ENCODE measurements at regions not wholly inside any gene's neighbourhood (a gene's known extent, or its start where the extent isn't known, plus 50 kb on each side); places are given as distances from the start of the nearest gene placed in this dataset.

GRCh38 chr14:96617635-96618034 lies 115.5 kb downstream of the PAPOLA start:
- no peak overlapping the region for H2BK12ac ChIP-seq (ENCODE audit: low read depth, low read length)
- H3K4me2 ChIP-seq (ENCODE audit: insufficient read depth in 1 of 2, low read depth in 2 of 2, low read length in 2 of 2): no peak overlapping the region
- H4K20me1 ChIP-seq (replicated peaks in 1 of 2; ENCODE audit: control insufficient read depth in 1 of 2, insufficient read depth in 2 of 2, low read length in 2 of 2): no peaks in the 10 kb centered on the region
- DNase-seq (ENCODE audit: low read depth in 1 of 2, low spot score in 2 of 2) (no peak), FAIRE-seq (no peak)
- no peak overlapping the region for H2BK15ac ChIP-seq (ENCODE audit: low read length)
- no peak overlapping the region for H3K4ac ChIP-seq (replicated peaks; ENCODE audit: insufficient read length, low read depth, low read length)
- H3K23ac ChIP-seq (ENCODE audit: insufficient read length): no peak overlapping the region
- no peak overlapping the region for H2BK5ac ChIP-seq (ENCODE audit: low read depth, low read length)
- ChIA-PET CTCF (ENCODE audit: partially characterized antibody) (interaction anchor here (1.0 kb wide), 2 partner anchors 28 to 30 kb away, joined by 3 to 4 read pairs; no protein-coding TSS in a partner anchor), POLR2A (ENCODE audit: partially characterized antibody) (no interaction called here)
- no peaks in the 10 kb centered on the region for H3K36me3 ChIP-seq (ENCODE audit: control insufficient read depth in 2 of 4, insufficient read depth in 4 of 4, low read length in 3 of 4)
- peaks cover 0 to 3% (median 0%) of the 10 kb centered on the region in 4 experiments; a peak in 1 of 7 replicates for H3K4me1 ChIP-seq (replicated peaks in 1 of 4; ENCODE audit: control insufficient read depth in 3 of 4, insufficient read depth in 4 of 4, low read length in 3 of 4)
- no peaks in the 10 kb centered on the region for H3K23me2 ChIP-seq (ENCODE audit: low read depth, low read length)
- H4K5ac ChIP-seq (ENCODE audit: insufficient read length, low read depth, low read length): no peak overlapping the region
- no peak overlapping the region for H3K27ac ChIP-seq (ENCODE audit: low read depth, low read length)
- H3K79me1 ChIP-seq (ENCODE audit: low read depth, low read length): no peaks in the 10 kb centered on the region
- H3K9ac ChIP-seq (replicated peaks in 1 of 4; ENCODE audit: extremely low read depth in 1 of 4, low read depth in 3 of 4, low read length in 3 of 4): no peak overlapping the region
- H4K8ac ChIP-seq (ENCODE audit: extremely low read depth, insufficient read depth, low read length): no peak overlapping the region
- no peak overlapping the region for H3K18ac ChIP-seq (ENCODE audit: extremely low read depth, low read length)
- H2AFZ ChIP-seq (ENCODE audit: low read length): 0 out of 2 replicates have a peak overlapping the region, but pooled peaks have one; percentile 33
- H2BK20ac ChIP-seq (ENCODE audit: low read length): no peak overlapping the region
- no peaks in the 10 kb centered on the region for H3K79me2 ChIP-seq (ENCODE audit: control insufficient read depth in 1 of 2, insufficient read depth in 2 of 2, low read length in 2 of 2)
- WGBS, 2 experiments (ENCODE audit: extremely low coverage in 1 of 2, insufficient coverage in 1 of 2, insufficient read length in 1 of 2, insufficient replicate concordance in 2 of 2, low coverage in 1 of 2, low lambda C conversion rate in 2 of 2, missing lambda C conversion rate in 1 of 2): 83% methylated on average over 4 of the region's 4 CpGs; no CpG with 5 or more reads in 1 of the 2 experiments
- no peaks in the 10 kb centered on the region for H3K27me3 ChIP-seq (replicated peaks in 1 of 4; ENCODE audit: control insufficient read depth in 3 of 4, extremely low read depth in 1 of 4, insufficient read depth in 3 of 4, low read length in 3 of 4)
- H3K14ac ChIP-seq (ENCODE audit: insufficient read length): no peak overlapping the region
- no peak overlapping the region for H3K4me3 ChIP-seq (ENCODE audit: extremely low read depth in 1 of 4, insufficient read depth in 2 of 4, low read depth in 3 of 4, low read length in 4 of 4)
- H3K56ac ChIP-seq (replicated peaks; ENCODE audit: insufficient read length, low read depth, low read length): no peak overlapping the region
- H3K9me3 ChIP-seq (ENCODE audit: insufficient read depth in 2 of 2, low read depth in 1 of 2, low read length in 1 of 2): no peaks in the 10 kb centered on the region
- H2AK5ac ChIP-seq (ENCODE audit: low read depth, low read length): 0 out of 2 replicates have a peak overlapping the region, but pooled peaks have one; percentile 13
- no peak overlapping the region for H4K91ac ChIP-seq (replicated peaks; ENCODE audit: insufficient read length, low read length)
- no peak overlapping the region for H2BK120ac ChIP-seq (replicated peaks; ENCODE audit: low read depth, low read length)
- TF ChIP-seq CBX8 (IDR thresholded peaks at IDR 0.05; ENCODE audit: borderline replicate concordance, low read depth, low read length): no peak
- no peak for TF ChIP-seq RBBP5 (IDR thresholded peaks at IDR 0.05; ENCODE audit: borderline replicate concordance, low read depth, low read length)
- TF ChIP-seq CEBPB (IDR thresholded peaks at IDR 0.05; ENCODE audit: low read depth, low read length): no peak
- no peak for TF ChIP-seq SUZ12 (IDR thresholded peaks at IDR 0.05; ENCODE audit: low read length)
- no peak for TF ChIP-seq BACH1 (IDR thresholded peaks at IDR 0.05; ENCODE audit: low read length)
- TF ChIP-seq, protein P1, sequence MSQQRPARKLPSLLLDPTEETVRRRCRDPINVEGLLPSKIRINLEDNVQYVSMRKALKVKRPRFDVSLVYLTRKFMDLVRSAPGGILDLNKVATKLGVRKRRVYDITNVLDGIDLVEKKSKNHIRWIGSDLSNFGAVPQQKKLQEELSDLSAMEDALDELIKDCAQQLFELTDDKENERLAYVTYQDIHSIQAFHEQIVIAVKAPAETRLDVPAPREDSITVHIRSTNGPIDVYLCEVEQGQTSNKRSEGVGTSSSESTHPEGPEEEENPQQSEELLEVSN (IDR thresholded peaks at IDR 0.05): no peak
- no peak for TF ChIP-seq GTF2F1 (IDR thresholded peaks at IDR 0.05; ENCODE audit: borderline replicate concordance, low read depth, low read length)
